HuH-7 (cell line): ENCODE measurements at regions not wholly inside any gene's neighbourhood (a gene's known extent, or its start where the extent isn't known, plus 50 kb on each side); places are given as distances from the start of the nearest gene placed in this dataset.
"Not testable (repeated sequence)": the region's sequence is repeated elsewhere in the genome, so short reads cannot be mapped to it uniquely, and the experiment has no call there.

Experiments used
- DNase-seq: peaks from one replicate; pipeline ENCODE4 v3.0.0; 2011; ENCODE audit warnings: low spot score

GRCh38 chr5:125085797-125086505 lies 339.5 kb upstream of the ZNF608 start:
- DNase-seq, result no peak

DNA sequence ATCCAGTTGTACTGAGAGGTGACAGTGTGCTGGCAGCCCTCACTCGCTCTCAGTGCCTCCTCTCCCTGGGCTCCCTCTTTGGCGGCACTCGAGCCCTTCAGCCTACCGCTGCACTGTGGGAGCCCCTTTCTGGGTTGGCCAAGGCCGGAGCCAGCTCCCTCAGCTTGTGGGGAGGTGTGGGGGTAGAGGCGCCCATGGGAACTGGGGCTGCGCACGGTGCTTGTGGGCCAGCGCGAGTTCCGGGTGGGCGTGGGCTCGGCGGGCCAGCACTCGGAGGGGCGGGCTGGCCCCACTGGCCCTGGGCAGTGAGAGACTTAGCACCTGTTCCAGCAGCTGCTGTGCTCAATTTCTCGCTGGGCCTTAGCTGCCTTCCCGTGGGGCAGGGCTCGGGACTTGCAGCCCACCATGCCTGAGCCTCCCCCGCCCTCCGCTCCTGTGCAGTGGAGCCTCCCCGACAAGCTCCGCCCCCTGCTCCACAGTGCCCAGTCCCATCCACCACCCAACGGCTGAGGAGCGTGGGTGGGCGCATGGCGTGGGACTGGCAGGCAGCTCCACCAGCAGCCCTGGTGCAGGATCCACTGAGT lies 342.2 kb upstream of the ZNF608 start:
- DNase-seq, result no peak

- DNase-seq, result not testable (repeated sequence)
Observed at GRCh38 chr5:125092138-125092537, 345.7 kb upstream of the ZNF608 start.

DNA sequence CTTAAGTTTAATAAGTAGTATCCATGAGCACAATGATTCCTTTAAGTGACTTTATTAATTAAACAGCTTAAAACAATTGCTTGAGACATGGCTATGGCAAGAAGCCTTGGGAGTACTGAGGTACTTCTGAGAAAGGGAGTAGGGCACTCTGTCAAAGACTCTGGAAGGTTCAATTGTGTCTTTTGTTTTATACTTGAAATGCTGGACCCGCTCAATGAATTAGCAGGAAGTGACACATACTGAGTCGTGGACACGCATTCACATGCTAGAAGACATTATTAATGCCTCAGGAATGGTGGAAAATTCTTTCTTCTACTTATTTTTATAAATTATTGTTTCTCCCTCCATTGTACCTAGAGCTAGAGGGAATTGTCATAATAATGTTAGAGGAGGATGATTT lies 347.3 kb upstream of the ZNF608 start:
- DNase-seq, result no peak

- DNase-seq, result peak; percentile 28
Observed at GRCh38 chr5:125100342-125100741, 353.9 kb upstream of the ZNF608 start.

DNA sequence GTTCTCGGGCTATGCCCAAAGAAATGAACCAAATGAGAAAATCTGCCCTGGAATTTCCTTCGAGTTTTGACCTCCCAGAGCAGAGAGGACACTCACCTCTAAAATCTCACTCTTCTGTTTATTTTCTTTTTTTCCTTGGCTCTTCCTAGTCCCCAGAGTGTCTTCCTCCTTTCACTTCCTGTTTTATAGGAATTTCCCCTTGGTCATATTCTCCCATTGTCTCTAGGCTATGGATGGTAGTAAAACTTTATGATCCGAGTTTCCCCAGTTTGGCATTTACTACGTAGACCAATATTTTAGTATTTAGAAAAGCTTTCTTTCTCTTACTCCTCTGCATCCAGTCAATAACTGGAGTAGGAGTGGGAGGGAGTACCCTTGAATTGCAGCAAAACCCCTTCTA lies 354.5 kb upstream of the ZNF608 start:
- DNase-seq, result no peak

GRCh38 chr5:125103459-125103858 lies 357.0 kb upstream of the ZNF608 start:
- DNase-seq, result no peak

- no peak for DNase-seq
Observed at GRCh38 chr5:125106271-125106670, 359.8 kb upstream of the ZNF608 start.

DNA sequence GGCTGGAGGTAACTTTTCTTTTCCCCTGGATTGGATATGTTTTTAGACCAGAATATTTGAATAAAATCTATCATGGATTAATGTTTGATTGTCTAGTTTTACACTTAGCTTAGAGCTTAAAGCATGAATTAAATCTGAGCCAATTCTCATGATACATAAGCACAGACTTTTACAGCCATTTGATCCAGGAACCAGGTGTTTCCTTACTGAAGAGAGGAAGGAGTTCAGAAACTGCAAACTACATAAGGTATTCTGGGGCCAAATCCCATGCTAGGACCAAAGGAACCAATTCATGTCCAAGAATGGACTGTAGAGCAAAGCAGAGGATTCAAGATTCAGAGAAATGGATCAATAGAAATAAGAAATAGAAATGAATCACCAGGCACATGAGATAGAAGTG lies 360.4 kb upstream of the ZNF608 start:
- DNase-seq, result no peak

DNA sequence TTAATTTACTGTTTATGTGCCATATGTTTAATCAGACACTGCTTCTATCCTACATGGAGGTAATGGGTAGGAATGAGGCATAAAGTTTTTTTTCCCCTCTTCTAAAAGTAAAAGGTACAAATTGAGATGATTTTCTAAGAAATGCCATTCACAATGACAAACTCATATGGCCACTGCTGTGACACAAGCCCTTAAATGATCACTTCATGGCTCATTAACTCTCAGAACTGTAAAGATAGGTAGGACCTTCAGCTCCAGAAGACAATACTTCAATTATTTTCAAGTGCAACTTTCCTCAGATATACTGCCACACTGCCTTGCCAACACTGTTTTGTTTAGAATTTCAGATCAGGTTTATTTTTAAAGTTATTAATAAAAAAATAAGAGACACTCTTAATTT lies 362.9 kb upstream of the ZNF608 start:
- no peak for DNase-seq

DNA sequence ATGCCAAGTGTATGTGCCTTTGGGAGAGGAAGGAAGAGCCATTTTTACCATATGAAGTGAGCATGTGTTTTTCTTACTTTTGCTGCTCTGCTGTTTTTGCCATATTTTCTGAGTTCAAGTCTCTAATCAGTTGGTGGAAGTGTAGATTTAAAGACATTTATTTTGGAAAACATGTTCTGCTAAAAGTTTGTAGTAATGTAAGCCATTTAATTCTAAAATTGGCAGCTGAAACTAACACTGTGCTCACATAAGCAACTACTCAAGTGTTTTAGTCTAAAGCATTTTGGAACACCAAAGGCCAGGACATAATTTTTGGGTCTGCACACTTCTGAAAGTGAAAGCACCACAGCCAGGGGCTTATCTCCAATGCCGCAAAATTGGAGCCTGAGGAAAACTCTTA lies 363.4 kb upstream of the ZNF608 start:
- no peak for DNase-seq

DNA sequence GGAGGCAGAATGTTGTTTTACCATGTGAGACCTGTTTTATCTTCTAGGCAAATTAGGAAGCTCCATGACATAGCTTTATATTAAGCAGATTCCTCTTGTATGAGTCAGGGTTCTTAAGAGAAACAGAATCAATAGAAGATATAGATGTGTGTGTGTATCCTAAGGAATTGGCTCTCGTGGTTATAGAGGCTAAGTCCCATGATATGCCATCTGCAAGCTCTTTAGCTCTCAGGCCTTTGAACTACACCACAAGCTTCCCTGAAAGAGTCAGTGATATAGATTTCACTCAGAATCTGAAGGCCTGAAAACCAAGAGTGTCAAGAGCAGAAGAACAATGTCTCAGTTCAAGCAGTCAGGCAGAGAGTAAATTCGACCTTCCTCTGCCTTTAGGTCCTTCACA lies 365.8 kb upstream of the ZNF608 start:
- no peak for DNase-seq

DNA sequence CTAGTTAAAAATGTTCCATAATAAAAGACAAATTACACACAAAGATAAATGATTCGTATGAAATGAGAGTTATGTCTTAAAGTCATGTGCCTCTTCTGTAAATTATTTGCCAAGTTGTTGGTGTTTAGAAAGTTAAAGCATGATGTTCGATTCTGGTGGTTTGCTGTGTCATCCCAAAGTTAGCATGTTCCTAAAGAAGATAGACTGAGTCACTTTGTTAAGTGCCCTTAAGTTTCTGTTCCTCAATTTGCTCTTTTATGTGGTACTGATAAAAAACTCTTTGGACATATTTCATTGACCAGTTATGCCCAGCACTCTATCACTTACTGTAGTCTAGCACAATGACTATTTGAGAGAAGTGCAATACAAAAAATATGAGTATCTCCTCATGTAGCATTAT lies 366.9 kb upstream of the ZNF608 start:
- no peak for DNase-seq

GRCh38 chr5:125115195-125115525 lies 368.7 kb upstream of the ZNF608 start:
- DNase-seq, result no peak

DNA sequence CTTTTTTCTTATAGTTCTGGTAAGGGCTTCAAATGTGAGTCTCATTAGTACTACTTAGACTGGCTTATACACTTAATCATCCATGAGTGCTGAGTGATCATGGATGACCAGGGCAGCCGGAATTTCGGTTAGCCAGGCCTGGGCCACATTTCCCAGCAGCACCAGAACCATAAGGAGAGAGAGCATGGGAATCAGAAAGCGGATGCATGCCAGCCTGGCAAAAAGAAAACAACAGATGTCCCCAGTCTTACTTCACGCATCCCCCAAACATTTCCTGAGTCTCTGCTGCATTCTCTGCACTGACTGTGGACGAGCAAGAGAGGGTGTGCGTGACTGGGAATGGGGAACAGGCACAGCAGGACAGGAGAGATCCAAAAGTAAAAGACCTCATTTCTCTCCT lies 371.1 kb upstream of the ZNF608 start:
- no peak for DNase-seq

DNA sequence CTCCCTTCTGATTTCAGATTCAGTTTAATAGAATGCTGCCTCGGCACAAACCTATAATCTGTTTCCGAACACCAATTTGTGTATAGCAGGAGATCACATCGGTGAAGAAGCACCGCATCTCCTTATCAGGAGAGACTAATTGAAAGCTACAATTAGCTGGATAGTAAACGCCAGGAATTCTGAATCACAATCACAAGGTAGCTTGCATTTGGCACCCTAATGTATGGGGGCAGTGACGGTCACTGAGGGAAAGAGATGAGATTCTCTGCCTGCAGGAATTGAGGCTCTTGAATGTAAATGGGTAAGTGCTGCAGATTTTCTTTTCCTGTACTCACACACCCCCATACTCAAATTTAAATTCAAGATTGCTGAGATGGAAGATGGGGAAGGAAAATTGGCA lies 373.6 kb upstream of the ZNF608 start:
- no peak for DNase-seq

- DNase-seq, result no peak
Observed at GRCh38 chr5:125125031-125125823, 378.8 kb upstream of the ZNF608 start.

- DNase-seq, result no peak
Observed at GRCh38 chr5:125126050-125126449, 379.6 kb upstream of the ZNF608 start.

DNA sequence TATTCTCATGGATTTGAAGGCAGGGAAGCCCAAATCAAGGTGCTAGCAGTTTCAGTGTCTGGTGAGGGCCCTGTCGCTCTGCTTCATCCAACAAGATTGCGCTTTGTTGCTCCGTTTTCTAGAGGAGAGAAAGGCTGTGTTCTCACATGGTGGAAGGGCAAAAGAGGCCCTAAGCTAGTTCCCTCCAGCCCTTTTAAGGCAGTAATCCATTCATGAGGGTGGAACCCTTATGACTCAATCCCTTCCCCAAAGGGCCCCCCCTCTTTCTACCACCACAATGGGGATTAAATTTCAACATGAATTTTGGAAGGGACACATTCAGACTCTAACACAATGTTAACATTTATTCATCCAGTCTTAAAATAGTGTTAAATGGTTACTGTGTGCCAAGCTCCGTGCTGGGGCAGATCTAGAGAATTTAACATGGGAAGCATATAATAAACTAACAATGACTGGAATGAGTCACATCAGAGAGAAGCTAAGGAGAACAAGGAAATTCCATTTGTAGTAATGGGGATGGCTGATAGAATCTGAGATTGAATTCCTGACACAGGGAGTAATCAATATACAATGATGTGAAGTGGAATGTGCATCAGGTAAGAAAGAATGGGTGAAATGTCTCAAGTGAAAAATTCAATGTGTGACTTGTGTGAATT lies 382.8 kb upstream of the ZNF608 start:
- no peak for DNase-seq

DNA sequence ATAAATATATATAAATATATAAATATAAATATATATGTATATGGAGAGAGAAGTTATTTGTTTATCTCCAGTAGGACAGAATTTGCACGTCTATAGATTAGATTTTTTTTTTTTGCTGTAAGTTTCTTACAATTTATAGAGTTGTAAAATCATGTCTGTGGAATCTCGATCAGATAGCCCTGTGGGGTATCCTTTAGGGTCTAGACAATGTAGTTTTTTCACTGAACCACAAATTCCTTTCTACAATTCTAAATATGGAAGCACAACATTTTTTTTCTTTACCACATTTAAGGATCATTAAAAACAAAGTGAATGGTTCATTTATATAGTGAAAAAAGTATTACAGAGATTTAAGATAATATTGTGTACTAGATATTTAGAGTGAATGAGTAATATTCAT lies 384.2 kb upstream of the ZNF608 start:
- no peak for DNase-seq

DNA sequence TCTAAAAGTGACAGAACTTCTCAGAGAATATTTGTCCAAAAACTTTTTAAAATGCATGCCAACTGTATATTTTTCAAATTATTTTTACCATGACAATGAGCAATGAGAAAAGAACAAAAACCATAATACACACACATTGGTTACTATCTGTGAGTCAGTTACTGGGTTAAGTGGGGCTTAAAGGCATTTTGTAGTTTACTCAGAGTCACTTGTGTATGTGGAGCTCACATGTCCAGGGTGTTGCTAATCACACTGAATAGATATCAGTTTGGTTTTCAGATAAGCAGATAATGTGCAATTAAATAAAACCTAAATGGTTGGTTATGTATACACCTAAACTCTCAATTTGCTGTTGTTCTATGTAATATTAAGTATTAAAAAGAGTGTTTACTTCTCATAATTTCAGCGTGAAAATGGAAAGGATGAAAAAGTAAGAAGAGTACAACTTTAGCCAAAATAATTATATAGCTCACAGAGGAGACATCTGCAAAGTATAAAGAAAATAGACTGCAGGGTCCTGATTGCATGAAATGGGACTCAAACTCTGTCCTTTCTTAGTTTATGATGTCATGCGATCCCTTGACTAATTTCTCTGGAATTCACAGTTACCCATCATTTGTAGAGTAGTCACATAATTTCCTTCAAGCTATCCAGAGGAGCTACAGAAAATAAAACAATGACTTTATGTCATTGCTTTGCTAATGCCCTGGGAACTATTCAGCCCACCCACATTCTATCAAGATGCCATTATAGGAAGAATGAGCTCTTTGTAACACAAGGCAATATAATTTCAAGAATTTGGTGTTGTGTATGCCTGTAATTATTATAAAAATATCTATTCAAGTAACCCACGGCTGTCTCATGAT lies 388.0 kb upstream of the ZNF608 start:
- DNase-seq, result no peak

DNA sequence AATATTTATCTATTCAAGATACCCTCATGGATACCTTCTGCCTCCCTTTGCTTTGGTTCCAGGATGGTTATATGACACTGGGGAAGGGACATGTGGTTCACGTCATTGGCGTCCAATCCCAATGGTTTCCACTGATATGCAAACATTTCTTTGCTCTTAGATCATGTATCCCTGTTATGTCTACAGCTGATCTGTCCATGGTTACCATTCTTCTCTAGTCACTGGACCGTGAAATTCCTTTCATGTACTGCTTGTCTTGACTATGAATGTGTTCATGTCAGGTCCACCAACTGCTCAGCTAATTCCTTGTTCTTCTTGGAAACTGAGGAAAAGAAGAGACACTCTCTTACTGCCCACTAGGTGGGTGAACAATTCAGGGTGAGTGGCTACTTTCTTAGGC lies 391.1 kb upstream of the ZNF608 start:
- no peak for DNase-seq
